Tibial nerve (tissue), 4 donors: ENCODE measurements at regions not wholly inside any gene's neighbourhood (a gene's known extent, or its start where the extent isn't known, plus 50 kb on each side); places are given as distances from the start of the nearest gene placed in this dataset.

ENCODE experiments used
- DNase-seq, 2 donors: peaks; one replicate each; pipeline ENCODE4 v3.0.0-alpha.2; 2019; ENCODE audit warnings: low spot score in 2 of 2
- H3K27ac ChIP-seq, 4 donors: fragments of 200-600 bp; sonication (generic) in 3 of 4; one replicate each; pipeline ENCODE4 v1.5.1; 2017 to 2019; ENCODE audit warnings: mild to moderate bottlenecking in 1 of 4
- H3K27me3 ChIP-seq, 2 donors: fragments of 200-600 bp; sonication (generic) in 1 of 2; one replicate each; pipeline versions ENCODE4 v1.5.1 to v1.6.0; 2017 to 2019
- H3K36me3 ChIP-seq, 3 donors: fragments of 200-600 bp; sonication (generic); one replicate each; pipeline ENCODE4 v1.5.1; 2018 to 2019
- H3K4me1 ChIP-seq, 4 donors: fragments of 200-600 bp; sonication (generic) in 3 of 4; one replicate each; pipeline ENCODE4 v1.5.1; 2017 to 2019
- H3K4me3 ChIP-seq, 4 donors: fragments of 200-600 bp; sonication (generic) in 3 of 4; one replicate each; pipeline ENCODE4 v1.5.1; 2017 to 2019; ENCODE audit warnings: mild to moderate bottlenecking in 1 of 4, moderate library complexity in 1 of 4
- H3K9me3 ChIP-seq, 4 donors: fragments of 200-600 bp; sonication (generic) in 3 of 4; one replicate each; pipeline ENCODE4 v1.5.1; 2017 to 2019
- EP300 ChIP-seq, 2 donors: sonication (generic); formaldehyde crosslinking; IDR thresholded peaks; one replicate each; pipeline ENCODE4 v1.6.1; 2017; ENCODE audit warnings: antibody characterized with exemption in 2 of 2, mild to moderate bottlenecking in 1 of 2
- POLR2A ChIP-seq, 2 donors: fragments of 450-650 bp; IDR thresholded peaks; one replicate each; pipeline ENCODE4 v1.6.1; 2017; ENCODE audit warnings: antibody characterized with exemption in 2 of 2, mild to moderate bottlenecking in 2 of 2, moderate library complexity in 2 of 2
- WGBS, 2 donors: methylation state at CpG; one replicate each; pipeline ENCODE4 v1.1.5; 2018; 5-methylcytosine and 5-hydroxymethylcytosine counted together
- TF ChIP-seq, protein P1 (sequence below), 5 experiments: fragments of 200-600 bp in 3 of 5; fragments of 450-650 bp in 2 of 5; sonication (generic) in 3 of 5; IDR thresholded peaks; one replicate each; pipeline ENCODE4 v1.5.1; 2016 to 2019; ENCODE audit warnings: antibody characterized with exemption in 5 of 5, mild to moderate bottlenecking in 3 of 5, moderate library complexity in 2 of 5

DNA sequence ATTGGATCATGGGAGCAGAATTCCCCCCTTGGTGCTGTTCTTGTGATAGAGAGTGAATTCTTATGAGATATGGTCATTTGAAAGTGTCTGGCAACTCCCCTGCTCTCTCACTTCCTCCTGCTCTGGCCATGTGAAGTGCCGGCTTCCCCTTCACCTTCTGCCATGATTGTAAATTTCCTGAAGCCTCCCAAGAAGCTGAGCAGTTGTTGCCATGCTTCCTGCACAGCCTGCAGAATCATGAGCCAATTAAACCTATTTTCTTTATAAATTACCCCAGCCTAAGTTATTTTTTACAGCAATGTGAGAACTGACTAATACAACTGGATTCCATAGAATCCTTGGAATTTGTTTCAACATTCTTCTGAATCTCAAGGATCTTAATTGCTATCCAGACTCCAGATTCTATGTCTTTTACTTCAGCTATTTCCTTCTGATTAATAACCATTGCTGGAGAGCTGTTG lies 328.1 kb downstream of the SLITRK5 start:
- DNase-seq: no peak
- Histone ChIP-seq H3K27ac (no peak overlapping the region), H3K36me3 (no peaks in the 10 kb centered on the region), H3K9me3 (no peaks in the 10 kb centered on the region), H3K4me3 (no peak overlapping the region), H3K4me1 (no peaks in the 10 kb centered on the region), H3K27me3 (no peaks in the 10 kb centered on the region)
- WGBS, 2 donors: 53 to 59% methylated on average over 1 of the region's 1 CpG
- TF ChIP-seq EP300 (IDR thresholded peaks at IDR 0.05): no peak
- TF ChIP-seq, protein P1, sequence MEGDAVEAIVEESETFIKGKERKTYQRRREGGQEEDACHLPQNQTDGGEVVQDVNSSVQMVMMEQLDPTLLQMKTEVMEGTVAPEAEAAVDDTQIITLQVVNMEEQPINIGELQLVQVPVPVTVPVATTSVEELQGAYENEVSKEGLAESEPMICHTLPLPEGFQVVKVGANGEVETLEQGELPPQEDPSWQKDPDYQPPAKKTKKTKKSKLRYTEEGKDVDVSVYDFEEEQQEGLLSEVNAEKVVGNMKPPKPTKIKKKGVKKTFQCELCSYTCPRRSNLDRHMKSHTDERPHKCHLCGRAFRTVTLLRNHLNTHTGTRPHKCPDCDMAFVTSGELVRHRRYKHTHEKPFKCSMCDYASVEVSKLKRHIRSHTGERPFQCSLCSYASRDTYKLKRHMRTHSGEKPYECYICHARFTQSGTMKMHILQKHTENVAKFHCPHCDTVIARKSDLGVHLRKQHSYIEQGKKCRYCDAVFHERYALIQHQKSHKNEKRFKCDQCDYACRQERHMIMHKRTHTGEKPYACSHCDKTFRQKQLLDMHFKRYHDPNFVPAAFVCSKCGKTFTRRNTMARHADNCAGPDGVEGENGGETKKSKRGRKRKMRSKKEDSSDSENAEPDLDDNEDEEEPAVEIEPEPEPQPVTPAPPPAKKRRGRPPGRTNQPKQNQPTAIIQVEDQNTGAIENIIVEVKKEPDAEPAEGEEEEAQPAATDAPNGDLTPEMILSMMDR (IDR thresholded peaks at IDR 0.05): no peak
- no peak for TF ChIP-seq POLR2A (IDR thresholded peaks at IDR 0.05)

DNA sequence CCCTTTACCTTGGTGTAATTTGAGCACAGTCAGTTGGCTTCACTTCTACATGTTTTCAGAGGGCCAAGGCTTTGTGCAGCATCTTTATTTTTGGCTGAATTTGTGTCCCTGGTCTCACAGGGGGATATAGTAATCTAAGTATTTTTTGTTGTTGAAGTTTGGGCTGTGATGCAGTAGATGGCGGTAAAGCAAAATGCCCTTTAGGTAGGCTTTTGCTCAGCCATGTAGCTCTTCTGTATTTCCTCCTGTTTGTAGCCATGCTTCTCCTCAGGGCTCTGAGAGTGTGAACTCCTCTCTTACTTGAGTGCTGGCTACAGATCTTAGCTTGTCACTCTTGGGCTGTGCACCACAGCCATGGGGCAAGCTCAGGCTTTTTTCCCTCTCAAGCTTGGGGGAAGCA lies 328.6 kb downstream of the SLITRK5 start:
- 90 to 100% methylated on average over 1 of the region's 1 CpG for WGBS, 2 donors
- TF ChIP-seq POLR2A (IDR thresholded peaks at IDR 0.05): no peak
- TF ChIP-seq, protein P1 (IDR thresholded peaks at IDR 0.05): no peak
- TF ChIP-seq EP300 (IDR thresholded peaks at IDR 0.05): no peak
- H3K27ac ChIP-seq: no peak overlapping the region

DNA sequence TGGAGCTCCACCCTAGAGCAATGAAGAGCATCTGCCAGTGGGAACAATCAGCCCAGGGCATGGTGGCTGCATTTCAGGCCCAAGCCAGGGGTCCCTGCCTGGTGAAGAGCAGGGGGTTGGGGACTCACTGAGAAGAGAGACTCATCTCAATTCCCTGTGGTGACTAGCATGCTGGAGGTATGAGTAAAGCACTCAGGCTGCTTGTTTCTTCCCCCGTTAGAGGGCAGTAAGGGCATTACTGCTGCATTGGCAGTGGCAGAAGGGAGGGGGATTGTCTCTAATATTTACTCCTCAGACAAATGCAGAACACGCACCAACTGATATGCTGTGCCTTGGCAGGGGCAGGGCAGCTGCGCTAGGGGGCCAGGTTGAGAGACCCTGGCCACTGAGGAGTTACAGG lies 329.1 kb downstream of the SLITRK5 start:
- TF ChIP-seq EP300 (IDR thresholded peaks at IDR 0.05) (no peak), POLR2A (IDR thresholded peaks at IDR 0.05) (no peak)
- H3K36me3 ChIP-seq: no peaks in the 10 kb centered on the region

More for the DNA sequence above, 328.6 kb downstream of the SLITRK5 start:
- Histone ChIP-seq H3K9me3 (no peaks in the 10 kb centered on the region), H3K36me3 (no peaks in the 10 kb centered on the region), H3K27me3 (no peaks in the 10 kb centered on the region), H3K4me1 (no peaks in the 10 kb centered on the region), H3K4me3 (no peak overlapping the region)
- no peak for DNase-seq

DNA sequence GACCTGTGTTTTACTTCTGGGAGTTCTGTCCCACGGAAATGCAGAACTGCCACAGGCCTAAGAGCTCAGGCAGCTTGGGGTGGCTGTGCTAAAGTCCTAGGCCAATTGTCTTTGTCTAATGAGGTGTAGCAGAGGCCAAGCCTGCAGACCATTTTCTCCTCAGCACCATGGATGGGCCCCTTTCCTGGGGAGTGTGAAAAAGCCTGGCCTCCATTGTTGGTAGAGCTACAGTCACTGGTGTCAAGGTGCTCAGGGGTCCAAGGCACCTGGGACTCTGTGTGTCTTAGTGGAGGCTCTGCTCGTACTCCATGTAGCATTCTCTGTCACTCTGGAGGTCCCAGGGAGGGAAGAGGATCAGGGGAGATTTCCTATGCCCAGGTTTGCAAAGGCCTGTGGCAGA lies 329.6 kb downstream of the SLITRK5 start:
- WGBS, 2 donors: 50 to 73% methylated on average over 2 of the region's 2 CpGs
- Histone ChIP-seq H3K27ac (no peak overlapping the region), H3K4me3 (no peak overlapping the region), H3K27me3 (no peaks in the 10 kb centered on the region), H3K36me3 (no peaks in the 10 kb centered on the region), H3K9me3 (no peaks in the 10 kb centered on the region), H3K4me1 (no peaks in the 10 kb centered on the region)
- DNase-seq: no peak
- TF ChIP-seq EP300 (IDR thresholded peaks at IDR 0.05) (no peak), POLR2A (IDR thresholded peaks at IDR 0.05) (no peak)
- TF ChIP-seq, protein P1 (IDR thresholded peaks at IDR 0.05): no peak

More for the DNA sequence above, 329.1 kb downstream of the SLITRK5 start:
- no peaks in the 10 kb centered on the region for H3K27me3 ChIP-seq
- no peaks in the 10 kb centered on the region for H3K9me3 ChIP-seq
- H3K27ac ChIP-seq: no peak overlapping the region
- no peaks in the 10 kb centered on the region for H3K4me1 ChIP-seq
- no peak overlapping the region for H3K4me3 ChIP-seq
- DNase-seq: no peak
- 88 to 100% methylated on average over 2 to 3 of the region's 3 CpGs for WGBS, 2 donors

DNA sequence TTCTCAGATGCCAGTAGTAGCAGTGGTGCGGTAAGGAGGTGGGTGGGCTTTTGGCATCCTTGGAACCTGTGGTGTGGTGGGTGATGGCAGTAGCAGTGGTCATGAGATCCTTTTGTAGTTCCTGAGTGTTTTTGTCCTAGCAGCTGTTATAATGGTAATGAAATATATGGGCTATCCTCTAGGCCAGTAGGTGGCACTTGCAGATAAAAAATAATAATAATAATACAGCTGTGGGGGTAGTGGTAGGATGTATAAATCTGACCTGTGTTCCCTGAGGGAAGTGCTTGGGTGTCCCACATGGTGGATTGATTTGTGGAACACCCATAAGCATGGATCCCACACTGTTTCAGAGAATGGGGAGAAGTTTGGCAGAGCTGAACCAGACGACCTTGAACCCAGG lies 334.0 kb downstream of the SLITRK5 start:
- H3K27me3 ChIP-seq: no peaks in the 10 kb centered on the region
- H3K36me3 ChIP-seq: no peaks in the 10 kb centered on the region
- WGBS, 2 donors: 83 to 94% methylated on average over 2 of the region's 2 CpGs
- DNase-seq: no peak
- no peak overlapping the region for H3K4me3 ChIP-seq
- no peaks in the 10 kb centered on the region for H3K4me1 ChIP-seq
- TF ChIP-seq EP300 (IDR thresholded peaks at IDR 0.05): no peak
- TF ChIP-seq, protein P1 (IDR thresholded peaks at IDR 0.05): no peak
- TF ChIP-seq POLR2A (IDR thresholded peaks at IDR 0.05): no peak
- H3K9me3 ChIP-seq: no peaks in the 10 kb centered on the region
- H3K27ac ChIP-seq: no peak overlapping the region

DNA sequence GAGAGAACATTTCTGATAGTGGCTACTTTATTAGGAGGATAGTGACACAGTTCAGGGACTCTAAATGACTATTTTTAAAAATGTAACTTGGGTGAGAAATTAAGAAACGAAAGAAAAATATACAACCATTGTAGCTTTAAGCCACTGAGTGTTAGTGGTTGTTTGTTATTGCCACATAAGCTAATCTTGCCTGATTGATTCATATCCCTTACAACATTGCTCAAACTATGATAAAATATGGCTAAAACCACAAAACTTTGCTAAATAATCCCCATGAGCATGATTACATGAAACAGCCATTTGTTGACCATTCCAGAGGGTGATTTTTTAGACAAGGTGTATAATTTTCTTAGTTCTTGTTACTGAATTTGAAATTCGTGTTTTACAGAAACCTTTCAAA lies 343.4 kb downstream of the SLITRK5 start:
- Histone ChIP-seq H3K27ac (no peak overlapping the region), H3K36me3 (no peaks in the 10 kb centered on the region), H3K4me1 (no peaks in the 10 kb centered on the region), H3K9me3 (no peaks in the 10 kb centered on the region), H3K27me3 (no peaks in the 10 kb centered on the region), H3K4me3 (no peak overlapping the region)
- no peak for DNase-seq
- TF ChIP-seq EP300 (IDR thresholded peaks at IDR 0.05) (no peak), POLR2A (IDR thresholded peaks at IDR 0.05) (no peak)
- TF ChIP-seq, protein P1 (IDR thresholded peaks at IDR 0.05): no peak
- WGBS, 2 donors: 80 to 84% methylated on average over 2 of the region's 2 CpGs
